NB4 (cell line): ENCODE measurements at regions not wholly inside any gene's neighbourhood (a gene's known extent, or its start where the extent isn't known, plus 50 kb on each side); places are given as distances from the start of the nearest gene placed in this dataset.
"Not testable (repeated sequence)": the region's sequence is repeated elsewhere in the genome, so short reads cannot be mapped to it uniquely, and the experiment has no call there.

Source experiments
- DNase-seq: peaks from one replicate; pipeline ENCODE4 v3.0.0; 2010; ENCODE audit warnings: low read depth
- H3K4me3 ChIP-seq: one replicate; pipeline ENCODE4 v1.5.1; 2011; ENCODE audit warnings: mild to moderate bottlenecking, low read depth, low read length, moderate library complexity
- MAX ChIP-seq: IDR thresholded peaks from 2 replicates; pipeline ENCODE4 v1.6.1; 2011; ENCODE audit warnings: low read depth, low read length
- MYC ChIP-seq: IDR thresholded peaks from 2 replicates; pipeline ENCODE4 v1.6.1; 2011; ENCODE audit warnings: low read depth, low read length
- POLR2A ChIP-seq: IDR thresholded peaks from 2 replicates; pipeline ENCODE4 v1.6.1; 2011; ENCODE audit warnings: mild to moderate bottlenecking; ENCODE audit not compliant: insufficient read length; ENCODE audit errors: extremely low read depth
- TF ChIP-seq, protein P1 (sequence below): IDR thresholded peaks from one replicate; pipeline ENCODE4 v1.5.1; 2012; ENCODE audit warnings: low read depth, low read length

DNA sequence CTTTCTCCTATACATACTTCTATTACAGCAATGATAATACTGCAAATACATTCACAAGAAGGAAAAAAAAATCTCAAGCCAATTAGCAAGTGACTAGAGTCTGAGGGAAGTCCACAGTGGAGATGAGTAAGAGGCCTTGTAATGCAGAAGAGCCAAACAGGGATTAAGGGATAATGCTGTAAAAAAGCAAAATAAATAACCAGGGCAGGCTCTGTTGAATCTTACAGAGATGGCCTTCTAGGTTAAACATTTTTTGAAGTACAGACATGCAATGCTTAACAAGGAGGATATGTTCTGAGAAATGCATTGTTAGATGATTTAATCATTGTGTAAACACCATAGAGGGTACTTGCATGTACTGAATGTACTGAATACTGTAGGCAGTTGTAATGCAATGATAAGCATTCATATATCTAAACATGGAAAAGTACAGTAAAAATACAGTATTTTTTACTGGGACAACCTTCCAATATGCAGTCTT lies 122.1 kb upstream of the RMDN2 start:
- DNase-seq: no peak
- H3K4me3 ChIP-seq: no peak overlapping the region

GRCh38 chr2:37806004-37806403 lies 119.1 kb upstream of the RMDN2 start:
- not testable (repeated sequence) for DNase-seq, H3K4me3 ChIP-seq

More for the DNA sequence above, 122.1 kb upstream of the RMDN2 start:
- TF ChIP-seq, protein P1, sequence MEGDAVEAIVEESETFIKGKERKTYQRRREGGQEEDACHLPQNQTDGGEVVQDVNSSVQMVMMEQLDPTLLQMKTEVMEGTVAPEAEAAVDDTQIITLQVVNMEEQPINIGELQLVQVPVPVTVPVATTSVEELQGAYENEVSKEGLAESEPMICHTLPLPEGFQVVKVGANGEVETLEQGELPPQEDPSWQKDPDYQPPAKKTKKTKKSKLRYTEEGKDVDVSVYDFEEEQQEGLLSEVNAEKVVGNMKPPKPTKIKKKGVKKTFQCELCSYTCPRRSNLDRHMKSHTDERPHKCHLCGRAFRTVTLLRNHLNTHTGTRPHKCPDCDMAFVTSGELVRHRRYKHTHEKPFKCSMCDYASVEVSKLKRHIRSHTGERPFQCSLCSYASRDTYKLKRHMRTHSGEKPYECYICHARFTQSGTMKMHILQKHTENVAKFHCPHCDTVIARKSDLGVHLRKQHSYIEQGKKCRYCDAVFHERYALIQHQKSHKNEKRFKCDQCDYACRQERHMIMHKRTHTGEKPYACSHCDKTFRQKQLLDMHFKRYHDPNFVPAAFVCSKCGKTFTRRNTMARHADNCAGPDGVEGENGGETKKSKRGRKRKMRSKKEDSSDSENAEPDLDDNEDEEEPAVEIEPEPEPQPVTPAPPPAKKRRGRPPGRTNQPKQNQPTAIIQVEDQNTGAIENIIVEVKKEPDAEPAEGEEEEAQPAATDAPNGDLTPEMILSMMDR: no peak

GRCh38 chr2:37809525-37809924 lies 115.6 kb upstream of the RMDN2 start:
- TF ChIP-seq, protein P1: peak; percentile 49
- TF ChIP-seq MYC (no peak), POLR2A (no peak), MAX (no peak)
- H3K4me3 ChIP-seq: no peak overlapping the region
- peak; percentile 63 for DNase-seq

GRCh38 chr2:37809931-37810570 lies 115.0 kb upstream of the RMDN2 start:
- DNase-seq: no peak
- no peak for TF ChIP-seq POLR2A
- no peak for TF ChIP-seq MAX
- TF ChIP-seq MYC: no peak
- TF ChIP-seq, protein P1: no peak
- no peak overlapping the region for H3K4me3 ChIP-seq

DNA sequence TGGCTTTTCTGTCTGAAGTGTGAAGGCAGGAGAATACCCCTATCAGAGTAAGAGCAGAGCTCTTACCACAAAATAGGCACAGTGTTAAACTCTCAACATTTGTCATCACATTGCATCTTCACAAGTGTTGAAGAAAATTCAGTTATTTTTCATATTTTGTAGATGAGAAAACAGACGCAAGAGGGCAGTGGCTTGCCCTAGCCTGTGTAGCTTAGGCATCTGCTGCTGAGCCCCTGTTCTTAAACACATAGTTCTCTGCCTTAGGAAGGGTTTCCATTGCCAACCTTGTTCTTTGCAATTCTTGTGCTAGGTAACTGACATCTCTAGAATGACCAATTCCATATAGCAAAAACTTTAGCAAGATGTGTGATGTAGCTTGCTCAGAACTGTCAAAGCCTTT lies 112.7 kb upstream of the RMDN2 start:
- TF ChIP-seq MYC (no peak), MAX (no peak), POLR2A (no peak)
- TF ChIP-seq, protein P1: no peak
- no peak overlapping the region for H3K4me3 ChIP-seq
- no peak for DNase-seq

- TF ChIP-seq, protein P1: no peak
- TF ChIP-seq POLR2A: no peak
- TF ChIP-seq MYC: no peak
- no peak for TF ChIP-seq MAX
- DNase-seq: no peak
- no peak overlapping the region for H3K4me3 ChIP-seq
Observed at GRCh38 chr2:37812941-37813730, 112.0 kb upstream of the RMDN2 start.
